ENCODE measurements at regions not wholly inside any gene's neighbourhood (a gene's known extent, or its start where the extent isn't known, plus 50 kb on each side); places are given as distances from the start of the nearest gene placed in this dataset.

DNA sequence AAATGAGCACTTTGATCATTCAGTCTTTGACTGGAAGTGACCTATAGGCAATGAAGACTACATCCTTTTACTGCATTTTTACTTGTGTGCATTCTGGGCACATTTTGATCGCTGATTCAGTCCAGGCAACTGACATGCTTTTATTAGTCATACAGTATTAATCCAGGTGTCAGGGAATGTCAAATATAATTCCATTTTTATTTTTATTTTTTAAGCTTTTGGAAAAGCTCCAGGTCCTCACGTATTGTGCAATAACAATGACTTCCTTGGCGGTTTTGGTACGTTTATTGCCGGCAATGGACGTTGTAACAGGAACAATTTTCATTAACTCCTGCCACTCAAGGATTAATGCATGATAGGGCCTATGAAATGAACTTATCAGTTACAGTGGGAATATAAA is 302.6 kb upstream of the PTBP2 start:
- TF ChIP-seq YY1 (IDR thresholded peaks at IDR 0.05; ENCODE audit: low read depth) (no peak), GATA2 (CRISPR knock-in tag; IDR thresholded peaks at IDR 0.05) (no peak), TCF12 (IDR thresholded peaks at IDR 0.05) (no peak)
- Histone ChIP-seq H3F3A (replicated peaks; ENCODE audit: insufficient read depth) (peaks cover 9% of the 10 kb centered on the region), H3K79me2 (ENCODE audit: insufficient read depth) (no peaks in the 10 kb centered on the region), H3K4me3 (ENCODE audit: low read depth in 2 of 2, low read length in 1 of 2) (no peak overlapping the region), H3K36me3 (replicated peaks in 1 of 2; ENCODE audit: control insufficient read depth in 1 of 2, insufficient read depth in 2 of 2, low read length in 1 of 2) (no peaks in the 10 kb centered on the region), H3K4me1 (ENCODE audit: control insufficient read depth in 1 of 2, insufficient read depth in 2 of 2, low read depth in 1 of 2, low read length in 1 of 2) (peaks cover 5 to 14% of the 10 kb centered on the region in 2 experiments; a peak in 2 of 4 replicates), H3K9me2 (no peaks in the 10 kb centered on the region), H2AFZ (ENCODE audit: low read depth) (no peak overlapping the region), H3K27me3 (ENCODE audit: insufficient read depth) (no peaks in the 10 kb centered on the region), H3K27ac (ENCODE audit: low read depth in 2 of 2, low read length in 1 of 2) (no peak overlapping the region), H3K9me3 (no peaks in the 10 kb centered on the region), H4K20me1 (ENCODE audit: insufficient read depth) (no peaks in the 10 kb centered on the region), H3K4me2 (no peak overlapping the region), H3K9ac (no peak overlapping the region)
- ChIA-PET POLR2A (no interaction called here), CTCF (no interaction called here)
- 88% methylated on average over 6 of the region's 6 CpGs for WGBS (ENCODE audit: low lambda C conversion rate)
- DNase-seq = no peak

DNA sequence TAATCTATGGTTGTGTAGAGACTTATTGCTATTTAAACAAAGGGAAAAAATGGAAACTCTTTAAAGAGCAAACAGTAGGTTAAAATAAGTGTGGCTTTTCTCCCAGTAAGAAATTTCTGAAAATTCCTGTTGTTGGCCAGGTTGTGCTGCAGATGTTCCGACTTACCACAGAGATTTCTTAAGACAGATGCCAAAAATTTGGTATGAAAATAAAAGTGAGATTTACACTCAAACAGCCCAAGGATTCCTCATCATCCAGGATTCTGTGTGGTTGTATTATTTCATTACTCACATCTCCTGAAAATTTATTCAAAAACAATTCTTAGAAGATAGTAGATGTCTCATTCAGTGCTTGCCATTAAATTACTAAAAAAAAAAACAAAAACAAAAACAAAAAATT is 296.7 kb upstream of the PTBP2 start:
- no peak for DNase-seq
- TF ChIP-seq ELF1 (IDR thresholded peaks at IDR 0.05) = no peak
- TF ChIP-seq, protein P1, sequence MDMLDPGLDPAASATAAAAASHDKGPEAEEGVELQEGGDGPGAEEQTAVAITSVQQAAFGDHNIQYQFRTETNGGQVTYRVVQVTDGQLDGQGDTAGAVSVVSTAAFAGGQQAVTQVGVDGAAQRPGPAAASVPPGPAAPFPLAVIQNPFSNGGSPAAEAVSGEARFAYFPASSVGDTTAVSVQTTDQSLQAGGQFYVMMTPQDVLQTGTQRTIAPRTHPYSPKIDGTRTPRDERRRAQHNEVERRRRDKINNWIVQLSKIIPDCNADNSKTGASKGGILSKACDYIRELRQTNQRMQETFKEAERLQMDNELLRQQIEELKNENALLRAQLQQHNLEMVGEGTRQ (IDR thresholded peaks at IDR 0.05; ENCODE audit: borderline replicate concordance, low read depth, low read length) = no peak
- no peak for TF ChIP-seq RAD21 (IDR thresholded peaks at IDR 0.05; ENCODE audit: low read length)
- TF ChIP-seq FOXM1 (IDR thresholded peaks at IDR 0.05; ENCODE audit: low read depth) = no peak
- no peak for TF ChIP-seq MEF2A (IDR thresholded peaks at IDR 0.05; ENCODE audit: borderline replicate concordance, low read depth)
- TF ChIP-seq RFX5 (IDR thresholded peaks at IDR 0.05; ENCODE audit: low read length) = no peak
- TF ChIP-seq SIN3A (IDR thresholded peaks at IDR 0.05; ENCODE audit: borderline replicate concordance, low read depth, low read length) = no peak
- TF ChIP-seq, protein P2, sequence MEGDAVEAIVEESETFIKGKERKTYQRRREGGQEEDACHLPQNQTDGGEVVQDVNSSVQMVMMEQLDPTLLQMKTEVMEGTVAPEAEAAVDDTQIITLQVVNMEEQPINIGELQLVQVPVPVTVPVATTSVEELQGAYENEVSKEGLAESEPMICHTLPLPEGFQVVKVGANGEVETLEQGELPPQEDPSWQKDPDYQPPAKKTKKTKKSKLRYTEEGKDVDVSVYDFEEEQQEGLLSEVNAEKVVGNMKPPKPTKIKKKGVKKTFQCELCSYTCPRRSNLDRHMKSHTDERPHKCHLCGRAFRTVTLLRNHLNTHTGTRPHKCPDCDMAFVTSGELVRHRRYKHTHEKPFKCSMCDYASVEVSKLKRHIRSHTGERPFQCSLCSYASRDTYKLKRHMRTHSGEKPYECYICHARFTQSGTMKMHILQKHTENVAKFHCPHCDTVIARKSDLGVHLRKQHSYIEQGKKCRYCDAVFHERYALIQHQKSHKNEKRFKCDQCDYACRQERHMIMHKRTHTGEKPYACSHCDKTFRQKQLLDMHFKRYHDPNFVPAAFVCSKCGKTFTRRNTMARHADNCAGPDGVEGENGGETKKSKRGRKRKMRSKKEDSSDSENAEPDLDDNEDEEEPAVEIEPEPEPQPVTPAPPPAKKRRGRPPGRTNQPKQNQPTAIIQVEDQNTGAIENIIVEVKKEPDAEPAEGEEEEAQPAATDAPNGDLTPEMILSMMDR (IDR thresholded peaks at IDR 0.05) = no peak
- TF ChIP-seq YY1 (IDR thresholded peaks at IDR 0.05; ENCODE audit: low read depth) = no peak
- no peak for TF ChIP-seq CHD2 (IDR thresholded peaks at IDR 0.05; ENCODE audit: low read length, partially characterized antibody)
- TF ChIP-seq JUND (IDR thresholded peaks at IDR 0.05) = no peak
- no peak for TF ChIP-seq GABPA (IDR thresholded peaks at IDR 0.05; ENCODE audit: low read depth)
- no peak for TF ChIP-seq POLR2AphosphoS5 (IDR thresholded peaks at IDR 0.05; ENCODE audit: low read depth, low read length)
- TF ChIP-seq, protein P3, sequence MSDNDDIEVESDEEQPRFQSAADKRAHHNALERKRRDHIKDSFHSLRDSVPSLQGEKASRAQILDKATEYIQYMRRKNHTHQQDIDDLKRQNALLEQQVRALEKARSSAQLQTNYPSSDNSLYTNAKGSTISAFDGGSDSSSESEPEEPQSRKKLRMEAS (IDR thresholded peaks at IDR 0.05; ENCODE audit: low read depth) = no peak
- no peak for TF ChIP-seq FOSL2 (IDR thresholded peaks at IDR 0.05; ENCODE audit: borderline replicate concordance, low read depth)

More for the DNA sequence above, 296.7 kb upstream of the PTBP2 start:
- WGBS (ENCODE audit: low lambda C conversion rate) = 65% methylated on average over 1 of the region's 1 CpG
- CTCF ChIA-PET = no interaction called here
- Histone ChIP-seq H3K9me2 (no peaks in the 10 kb centered on the region), H3F3A (replicated peaks; ENCODE audit: insufficient read depth) (no peaks in the 10 kb centered on the region), H4K20me1 (ENCODE audit: insufficient read depth) (no peaks in the 10 kb centered on the region), H3K36me3 (replicated peaks in 1 of 2; ENCODE audit: control insufficient read depth in 1 of 2, insufficient read depth in 2 of 2, low read length in 1 of 2) (no peaks in the 10 kb centered on the region), H3K27ac (ENCODE audit: low read depth in 2 of 2, low read length in 1 of 2) (no peak overlapping the region), H2AFZ (ENCODE audit: low read depth) (no peak overlapping the region), H3K27me3 (ENCODE audit: insufficient read depth) (no peaks in the 10 kb centered on the region), H3K4me1 (ENCODE audit: control insufficient read depth in 1 of 2, insufficient read depth in 2 of 2, low read depth in 1 of 2, low read length in 1 of 2) (no peaks in the 10 kb centered on the region), H3K4me3 (ENCODE audit: low read depth in 2 of 2, low read length in 1 of 2) (no peak overlapping the region), H3K9me3 (no peaks in the 10 kb centered on the region), H3K9ac (no peak overlapping the region), H3K4me2 (no peak overlapping the region), H3K79me2 (ENCODE audit: insufficient read depth) (no peaks in the 10 kb centered on the region)
- POLR2A ChIA-PET = no interaction called here

All from SK-N-SH (cell line).